Neural cell (in vitro differentiated cells): ENCODE measurements at regions not wholly inside any gene's neighbourhood (a gene's known extent, or its start where the extent isn't known, plus 50 kb on each side); places are given as distances from the start of the nearest gene placed in this dataset.
"Not testable (repeated sequence)": the region's sequence is repeated elsewhere in the genome, so short reads cannot be mapped to it uniquely, and the experiment has no call there.

Source experiments
- EZH2 ChIP-seq: fragments of 200-600, 300-800 bp; shearing (Covaris generic), sonication (generic); IDR thresholded peaks from 2 replicates; pipeline ENCODE4 v1.6.1; 2014; ENCODE audit warnings: antibody characterized with exemption, low read length, borderline replicate concordance, mild to moderate bottlenecking; ENCODE audit not compliant: insufficient read depth, poor library complexity, severe bottlenecking
- POLR2AphosphoS5 ChIP-seq: IDR thresholded peaks from 2 replicates; pipeline ENCODE4 v1.6.1; 2012
- RAD21 ChIP-seq: fragments of 450-650 bp; conservative IDR thresholded peaks from 2 replicates; pipeline ENCODE4 v1.6.1; 2014; ENCODE audit warnings: antibody characterized with exemption, mild to moderate bottlenecking, moderate library complexity
- SMC3 ChIP-seq: fragments of 450-650 bp; conservative IDR thresholded peaks from 2 replicates; pipeline ENCODE4 v1.6.1; 2014; ENCODE audit warnings: antibody characterized with exemption, mild to moderate bottlenecking, moderate library complexity; ENCODE audit not compliant: poor library complexity
- TAF1 ChIP-seq: IDR thresholded peaks from 2 replicates; pipeline ENCODE4 v1.6.1; 2012; ENCODE audit warnings: low read depth
- TF ChIP-seq, protein P1 (sequence below): IDR thresholded peaks from 2 replicates; pipeline ENCODE4 v1.6.1; 2012; ENCODE audit warnings: borderline replicate concordance
- TF ChIP-seq, protein P2 (sequence below): fragments of 450-650 bp; IDR thresholded peaks from 2 replicates; pipeline ENCODE4 v1.5.1; 2014; ENCODE audit warnings: antibody characterized with exemption, mild to moderate bottlenecking, moderate library complexity; ENCODE audit not compliant: poor library complexity, severe bottlenecking

DNA sequence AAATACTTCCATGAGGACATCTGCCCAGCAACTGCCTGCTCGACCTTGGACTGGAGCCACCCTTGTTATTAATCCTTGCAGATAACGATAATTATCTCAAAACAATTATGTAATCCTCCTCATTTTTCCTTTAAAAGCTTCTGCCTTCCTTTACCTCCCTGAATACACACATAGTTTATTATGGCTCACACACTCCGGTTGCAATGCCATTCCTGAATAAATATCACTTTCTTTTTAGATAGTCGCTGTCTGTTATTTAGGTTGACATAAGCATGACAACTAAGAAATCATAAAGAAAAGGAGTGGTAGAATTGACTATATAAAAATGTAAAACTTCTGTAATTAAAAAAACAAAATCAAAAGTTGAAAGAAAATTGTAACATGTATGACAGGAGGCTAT lies 64.8 kb downstream of the B4GALT7 start:
- TF ChIP-seq, protein P1, sequence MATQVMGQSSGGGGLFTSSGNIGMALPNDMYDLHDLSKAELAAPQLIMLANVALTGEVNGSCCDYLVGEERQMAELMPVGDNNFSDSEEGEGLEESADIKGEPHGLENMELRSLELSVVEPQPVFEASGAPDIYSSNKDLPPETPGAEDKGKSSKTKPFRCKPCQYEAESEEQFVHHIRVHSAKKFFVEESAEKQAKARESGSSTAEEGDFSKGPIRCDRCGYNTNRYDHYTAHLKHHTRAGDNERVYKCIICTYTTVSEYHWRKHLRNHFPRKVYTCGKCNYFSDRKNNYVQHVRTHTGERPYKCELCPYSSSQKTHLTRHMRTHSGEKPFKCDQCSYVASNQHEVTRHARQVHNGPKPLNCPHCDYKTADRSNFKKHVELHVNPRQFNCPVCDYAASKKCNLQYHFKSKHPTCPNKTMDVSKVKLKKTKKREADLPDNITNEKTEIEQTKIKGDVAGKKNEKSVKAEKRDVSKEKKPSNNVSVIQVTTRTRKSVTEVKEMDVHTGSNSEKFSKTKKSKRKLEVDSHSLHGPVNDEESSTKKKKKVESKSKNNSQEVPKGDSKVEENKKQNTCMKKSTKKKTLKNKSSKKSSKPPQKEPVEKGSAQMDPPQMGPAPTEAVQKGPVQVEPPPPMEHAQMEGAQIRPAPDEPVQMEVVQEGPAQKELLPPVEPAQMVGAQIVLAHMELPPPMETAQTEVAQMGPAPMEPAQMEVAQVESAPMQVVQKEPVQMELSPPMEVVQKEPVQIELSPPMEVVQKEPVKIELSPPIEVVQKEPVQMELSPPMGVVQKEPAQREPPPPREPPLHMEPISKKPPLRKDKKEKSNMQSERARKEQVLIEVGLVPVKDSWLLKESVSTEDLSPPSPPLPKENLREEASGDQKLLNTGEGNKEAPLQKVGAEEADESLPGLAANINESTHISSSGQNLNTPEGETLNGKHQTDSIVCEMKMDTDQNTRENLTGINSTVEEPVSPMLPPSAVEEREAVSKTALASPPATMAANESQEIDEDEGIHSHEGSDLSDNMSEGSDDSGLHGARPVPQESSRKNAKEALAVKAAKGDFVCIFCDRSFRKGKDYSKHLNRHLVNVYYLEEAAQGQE: not testable (repeated sequence)
- TF ChIP-seq, protein P2, sequence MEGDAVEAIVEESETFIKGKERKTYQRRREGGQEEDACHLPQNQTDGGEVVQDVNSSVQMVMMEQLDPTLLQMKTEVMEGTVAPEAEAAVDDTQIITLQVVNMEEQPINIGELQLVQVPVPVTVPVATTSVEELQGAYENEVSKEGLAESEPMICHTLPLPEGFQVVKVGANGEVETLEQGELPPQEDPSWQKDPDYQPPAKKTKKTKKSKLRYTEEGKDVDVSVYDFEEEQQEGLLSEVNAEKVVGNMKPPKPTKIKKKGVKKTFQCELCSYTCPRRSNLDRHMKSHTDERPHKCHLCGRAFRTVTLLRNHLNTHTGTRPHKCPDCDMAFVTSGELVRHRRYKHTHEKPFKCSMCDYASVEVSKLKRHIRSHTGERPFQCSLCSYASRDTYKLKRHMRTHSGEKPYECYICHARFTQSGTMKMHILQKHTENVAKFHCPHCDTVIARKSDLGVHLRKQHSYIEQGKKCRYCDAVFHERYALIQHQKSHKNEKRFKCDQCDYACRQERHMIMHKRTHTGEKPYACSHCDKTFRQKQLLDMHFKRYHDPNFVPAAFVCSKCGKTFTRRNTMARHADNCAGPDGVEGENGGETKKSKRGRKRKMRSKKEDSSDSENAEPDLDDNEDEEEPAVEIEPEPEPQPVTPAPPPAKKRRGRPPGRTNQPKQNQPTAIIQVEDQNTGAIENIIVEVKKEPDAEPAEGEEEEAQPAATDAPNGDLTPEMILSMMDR: not testable (repeated sequence)
- TF ChIP-seq EZH2, RAD21, SMC3, TAF1, POLR2AphosphoS5: not testable (repeated sequence)
